HCT116 (cell line): ENCODE measurements at regions not wholly inside any gene's neighbourhood (a gene's known extent, or its start where the extent isn't known, plus 50 kb on each side); places are given as distances from the start of the nearest gene placed in this dataset.

Experiments used
- ATAC-seq: fragments of 200-7000 bp; cut with Tn5 transposase; 2 replicates; pipeline ENCODE4 v1.9.1; 2020; ENCODE audit warnings: mild to moderate bottlenecking, moderate library complexity
- BruUV-seq: library from RNA; stranded (reverse); fragments of 400-500 nt; replicated peaks from 2 replicates; lab custom pipeline; 2021; lab: Mats Ljungman, UMichigan
- CTCF ChIA-PET: fragments of 300-600 bp; sonication (Branson Sonifier 250); formaldehyde crosslinking; loops from one replicate; lab custom pipeline; 2021; ENCODE audit warnings: antibody characterized with exemption; lab: Charles Lee
- POLR2A ChIA-PET: fragments of 300-600, 350-600 bp; sonication (Branson Sonifier 250); formaldehyde crosslinking; loops from one replicate; lab custom pipeline; 2021; ENCODE audit warnings: antibody characterized with exemption; lab: Charles Lee
- RAD21 ChIA-PET, 2 experiments: fragments of 300-600 bp; sonication (Branson Sonifier 250); formaldehyde crosslinking; loops; one replicate each; lab custom pipeline; 2023; ENCODE audit warnings: low total read pairs in 2 of 2; ENCODE audit not compliant: uncharacterized antibody in 2 of 2, unreplicated experiment in 2 of 2, low non-redundant PET in 1 of 2; lab: Charles Lee
- DNase-seq: peaks from one replicate; pipeline ENCODE4 v3.0.0-alpha.2; 2010; ENCODE audit warnings: low read depth, low spot score
- H2AFZ ChIP-seq: fragments of 200-600 bp; shearing (Covaris generic), sonication (generic); 2 replicates; pipeline ENCODE4 v1.6.1; 2017; ENCODE audit warnings: low read depth, mixed run types, mixed read lengths, antibody characterized with exemption, low read length; ENCODE audit not compliant: poor library complexity, severe bottlenecking
- H3K27ac ChIP-seq: 2 replicates; pipeline ENCODE4 v1.5.1; 2012; ENCODE audit warnings: low read depth, low read length
- H3K27me3 ChIP-seq: fragments of 200-600 bp; sonication (generic); 2 replicates; pipeline ENCODE4 v1.6.1; 2016; ENCODE audit warnings: mixed run types, low read length, mixed read lengths; ENCODE audit not compliant: insufficient read depth
- H3K36me3 ChIP-seq, 2 experiments: fragments of 200-500 bp in 1 of 2; fragments of 200-600 bp in 1 of 2; sonication (Bioruptor generic) in 1 of 2; sonication (generic) in 1 of 2; 2 replicates each; pipeline versions ENCODE4 v1.5.1 to v1.6.1; 2014 to 2016; ENCODE audit warnings: low read length in 2 of 2, inconsistent platforms in 1 of 2, mixed read lengths in 1 of 2, mixed run types in 1 of 2; ENCODE audit not compliant: insufficient read depth in 2 of 2, control insufficient read depth in 1 of 2
- H3K4me1 ChIP-seq, 2 experiments: fragments of 200-600 bp in 1 of 2; sonication (generic) in 1 of 2; 2 replicates each; pipeline versions ENCODE4 v1.5.1 to v1.6.1; 2012 to 2017; ENCODE audit warnings: low read length in 2 of 2, inconsistent platforms in 1 of 2, mild to moderate bottlenecking in 1 of 2, mixed read lengths in 1 of 2, mixed run types in 1 of 2, moderate library complexity in 1 of 2; ENCODE audit not compliant: insufficient read depth in 2 of 2, control insufficient read depth in 1 of 2
- H3K4me2 ChIP-seq: fragments of 200-600 bp; sonication (generic); 2 replicates; pipeline ENCODE4 v1.6.1; 2017; ENCODE audit warnings: mixed run types, low read length, mixed read lengths
- H3K4me3 ChIP-seq, 2 experiments: fragments of 200-600 bp in 1 of 2; sonication (generic) in 1 of 2; replicated peaks in 1 of 2; 2 replicates each; pipeline ENCODE4 v1.5.1; 2011 to 2016; ENCODE audit warnings: low read length in 2 of 2, control low read depth in 1 of 2, low read depth in 1 of 2, mild to moderate bottlenecking in 1 of 2, mixed read lengths in 1 of 2, mixed run types in 1 of 2
- H3K79me2 ChIP-seq: fragments of 200-600 bp; sonication (generic); 2 replicates; pipeline ENCODE4 v1.6.1; 2017; ENCODE audit warnings: mild to moderate bottlenecking, mixed run types, low read length, moderate library complexity, mixed read lengths; ENCODE audit not compliant: insufficient read depth
- H3K9ac ChIP-seq: fragments of 200-600 bp; sonication (generic); 2 replicates; pipeline ENCODE4 v1.6.1; 2016; ENCODE audit warnings: low read length, mixed read lengths
- H3K9me2 ChIP-seq: fragments of 200-600 bp; sonication (generic), shearing (Covaris generic); 2 replicates; pipeline ENCODE4 v1.6.1; 2017; ENCODE audit warnings: mixed run types, mild to moderate bottlenecking, moderate library complexity; ENCODE audit not compliant: insufficient read depth
- H3K9me3 ChIP-seq, 2 experiments: fragments of 200-500 bp in 1 of 2; fragments of 200-600 bp in 1 of 2; sonication (Bioruptor generic) in 1 of 2; sonication (generic) in 1 of 2; 2 replicates each; pipeline ENCODE4 v1.6.1; 2014 to 2017; ENCODE audit warnings: low read length in 2 of 2, mixed read lengths in 2 of 2, inconsistent platforms in 1 of 2, low read depth in 1 of 2, mild to moderate bottlenecking in 1 of 2, mixed run types in 1 of 2, moderate library complexity in 1 of 2; ENCODE audit not compliant: control insufficient read depth in 1 of 2, insufficient read depth in 1 of 2
- H4K20me1 ChIP-seq: fragments of 200-600 bp; sonication (generic), shearing (Covaris generic); 2 replicates; pipeline ENCODE4 v1.6.1; 2017; ENCODE audit warnings: mixed run types, mild to moderate bottlenecking, moderate library complexity; ENCODE audit not compliant: insufficient read depth
- ATF3 ChIP-seq: IDR thresholded peaks from 2 replicates; pipeline ENCODE4 v1.6.1; 2012
- CBX3 ChIP-seq: IDR thresholded peaks from 2 replicates; pipeline ENCODE4 v1.6.1; 2012; ENCODE audit warnings: low read depth
- CTCF ChIP-seq, 3 experiments: fragments of 200-600 bp in 1 of 3; sonication (generic) in 1 of 3; IDR thresholded peaks in 2 of 3; conservative IDR thresholded peaks in 1 of 3; 2 replicates each; pipeline ENCODE4 v1.5.1; 2012 to 2017; ENCODE audit warnings: low read depth in 2 of 3, low read length in 2 of 3, antibody characterized with exemption in 1 of 3, borderline replicate concordance in 1 of 3, control low read depth in 1 of 3, mild to moderate bottlenecking in 1 of 3, mixed read lengths in 1 of 3, mixed run types in 1 of 3, moderate library complexity in 1 of 3; ENCODE audit not compliant: insufficient read depth in 1 of 3
- EZH2phosphoT487 ChIP-seq: fragments of 200-600 bp; IDR thresholded peaks from 2 replicates; pipeline ENCODE4 v1.6.1; 2018; ENCODE audit warnings: antibody characterized with exemption, borderline replicate concordance
- FOSL1 ChIP-seq: IDR thresholded peaks from 2 replicates; pipeline ENCODE4 v1.6.1; 2012; ENCODE audit warnings: low read depth
- JUND ChIP-seq: IDR thresholded peaks from 2 replicates; pipeline ENCODE4 v1.6.1; 2012
- MAX ChIP-seq: IDR thresholded peaks from 2 replicates; pipeline ENCODE4 v1.6.1; 2012
- POLR2AphosphoS5 ChIP-seq: IDR thresholded peaks from 2 replicates; pipeline ENCODE4 v1.6.1; 2011; ENCODE audit warnings: mild to moderate bottlenecking, low read depth, low read length, moderate library complexity
- RAD21 ChIP-seq: IDR thresholded peaks from 2 replicates; pipeline ENCODE4 v1.6.1; 2012; ENCODE audit warnings: low read depth, mild to moderate bottlenecking
- REST ChIP-seq: IDR thresholded peaks from 2 replicates; pipeline ENCODE4 v1.6.1; 2012; ENCODE audit warnings: low read depth
- SIN3A ChIP-seq: IDR thresholded peaks from 2 replicates; pipeline ENCODE4 v1.6.1; 2012; ENCODE audit warnings: low read depth
- SP1 ChIP-seq: IDR thresholded peaks from 2 replicates; pipeline ENCODE4 v1.6.1; 2012; ENCODE audit warnings: low read depth
- SRF ChIP-seq: IDR thresholded peaks from 2 replicates; pipeline ENCODE4 v1.6.1; 2012; ENCODE audit warnings: low read depth
- TCF7L2 ChIP-seq: IDR thresholded peaks from 2 replicates; pipeline ENCODE4 v1.7.0; 2011; ENCODE audit warnings: borderline replicate concordance, inconsistent platforms; ENCODE audit not compliant: insufficient read depth, insufficient read length; ENCODE audit errors: extremely low read depth
- ZFX ChIP-seq: fragments of 450-650 bp; IDR thresholded peaks from 2 replicates; pipeline ENCODE4 v1.6.1; 2017
- ZNF274 ChIP-seq: fragments of 200-500 bp; sonication (Bioruptor generic); IDR thresholded peaks from 2 replicates; pipeline ENCODE4 v1.6.1; 2014; ENCODE audit warnings: mild to moderate bottlenecking, low read depth, low read length, inconsistent platforms
- intact Hi-C: fragments of 100-400 bp; cut with micrococcal nuclease; formaldehyde crosslinking; loops from 2 replicates; pipeline ENCODE4 v1.10.0; 2022

- intact Hi-C loops = no loop called here
- no TSS peak for BruUV-seq
- no peaks in the 10 kb centered on the region for H3K36me3 ChIP-seq
- TF ChIP-seq SIN3A (no peak), REST (no peak), ATF3 (no peak)
- TF ChIP-seq, all 23 proteins: peak for 0
- Histone ChIP-seq H3K4me1 (no peaks in the 10 kb centered on the region), H4K20me1 (no peaks in the 10 kb centered on the region), H3K79me2 (no peaks in the 10 kb centered on the region), H2AFZ (no peak overlapping the region), H3K27me3 (no peaks in the 10 kb centered on the region), H3K27ac (no peak overlapping the region), H3K9me2 (no peaks in the 10 kb centered on the region), H3K9ac (no peak overlapping the region), H3K4me3 (no peak overlapping the region), H3K4me2 (no peak overlapping the region), H3K9me3 (peaks cover 11% of the 10 kb centered on the region in 2 experiments; a peak in 2 of 4 replicates)
- RAD21 ChIA-PET = no interaction called here
- CTCF ChIA-PET = no interaction called here
- DNase-seq (no peak), ATAC-seq (no peak)
- POLR2A ChIA-PET = no interaction called here
Observed at GRCh38 chr21:27286760-27287159, 319.9 kb upstream of the ADAMTS5 start.

GRCh38 chr21:27277110-27277509, 310.2 kb upstream of the ADAMTS5 start:
- Histone ChIP-seq H3K4me1 (no peaks in the 10 kb centered on the region), H3K9ac (no peak overlapping the region), H3K4me3 (no peak overlapping the region), H2AFZ (no peak overlapping the region), H4K20me1 (no peaks in the 10 kb centered on the region), H3K4me2 (no peak overlapping the region), H3K9me3 (peaks cover 9 to 25% of the 10 kb centered on the region in 2 experiments; a peak in 3 of 4 replicates), H3K79me2 (no peaks in the 10 kb centered on the region), H3K27ac (no peak overlapping the region), H3K36me3 (no peaks in the 10 kb centered on the region), H3K27me3 (no peaks in the 10 kb centered on the region), H3K9me2 (no peaks in the 10 kb centered on the region)
- intact Hi-C loops = no loop called here
- ChIA-PET POLR2A (no interaction called here), RAD21 (no interaction called here), CTCF (no interaction called here)
- no TSS peak for BruUV-seq
- ATAC-seq (no peak), DNase-seq (no peak)
- TF ChIP-seq TCF7L2 = no peak
- no peak for TF ChIP-seq SP1
- no peak for TF ChIP-seq ZFX
- no peak for TF ChIP-seq ZNF274
- no peak for TF ChIP-seq SIN3A
- no peak for TF ChIP-seq RAD21
- TF ChIP-seq MAX = no peak
- TF ChIP-seq CBX3 = no peak
- TF ChIP-seq EZH2phosphoT487 = no peak
- no peak for TF ChIP-seq SRF
- no peak for TF ChIP-seq POLR2AphosphoS5
- no peak for TF ChIP-seq ATF3
- TF ChIP-seq FOSL1 = no peak
- TF ChIP-seq JUND = no peak
- no peak for TF ChIP-seq CTCF (IDR thresholded peaks at IDR 0.05 in 2 of 3, conservative IDR thresholded peaks at IDR 0.05 in 1 of 3; ENCODE audit: borderline replicate concordance in 1 of 3, insufficient read depth in 1 of 3, low read depth in 2 of 3, low read length in 2 of 3)
